ENCODE measurements at regions not wholly inside any gene's neighbourhood (a gene's known extent, or its start where the extent isn't known, plus 50 kb on each side); places are given as distances from the start of the nearest gene placed in this dataset.

DNA sequence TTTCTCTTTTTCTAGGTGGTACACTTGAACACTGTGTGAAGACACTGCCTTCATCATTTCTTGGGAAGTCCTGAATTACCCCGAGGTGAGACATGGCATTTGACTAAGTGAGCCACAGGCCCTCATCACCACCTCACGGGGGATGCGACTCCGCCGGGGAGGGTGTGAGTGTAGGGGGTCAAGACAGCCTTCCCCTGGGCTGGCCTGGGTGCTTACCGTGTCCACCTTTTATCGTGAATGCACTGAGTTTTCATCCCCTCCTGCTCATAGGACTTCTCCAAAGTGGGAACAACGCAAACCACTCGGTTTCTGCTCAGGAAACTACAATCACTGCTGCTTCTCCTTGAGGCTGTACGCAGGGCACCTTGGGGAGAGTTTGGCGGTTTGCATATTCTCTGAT lies 176.9 kb downstream of the SH2D4B start (continued):
- TF ChIP-seq CTCF (IDR thresholded peaks at IDR 0.05 in 2 of 3, conservative IDR thresholded peaks at IDR 0.05 in 1 of 3; ENCODE audit: control insufficient read depth in 2 of 3, extremely low read depth in 1 of 3, insufficient read depth in 1 of 3, low read depth in 3 of 3, low read length in 3 of 3), result no peak

DNA sequence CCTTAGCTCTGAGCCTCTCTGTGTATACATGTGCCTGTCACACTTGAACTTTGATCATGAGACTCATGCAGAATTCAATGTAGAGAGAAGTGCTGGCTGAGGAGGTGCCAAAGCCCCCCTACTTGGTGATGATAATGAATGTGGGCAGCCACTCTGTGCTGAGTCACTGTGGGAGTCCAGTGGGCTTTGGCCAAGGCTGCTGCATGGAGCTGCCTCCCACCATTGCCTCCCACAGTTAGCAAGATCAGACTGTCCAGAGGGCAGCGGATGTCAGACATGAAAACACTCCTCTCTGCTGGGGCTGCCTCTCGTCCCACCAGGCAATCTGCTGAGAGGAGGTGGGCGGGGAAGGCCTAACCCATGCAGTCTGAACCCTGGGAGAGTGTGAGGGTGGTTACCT lies 180.3 kb downstream of the SH2D4B start:
- in situ Hi-C loops (cut with MboI) (no loop called here), intact Hi-C loops (cut with micrococcal nuclease; ENCODE audit: unreplicated experiment) (no loop called here)
- WGBS (ENCODE audit: insufficient coverage, insufficient replicate concordance, low lambda C conversion rate, missing lambda C conversion rate), result 2% methylated on average over 3 of the region's 3 CpGs
- TF ChIP-seq, protein P1, sequence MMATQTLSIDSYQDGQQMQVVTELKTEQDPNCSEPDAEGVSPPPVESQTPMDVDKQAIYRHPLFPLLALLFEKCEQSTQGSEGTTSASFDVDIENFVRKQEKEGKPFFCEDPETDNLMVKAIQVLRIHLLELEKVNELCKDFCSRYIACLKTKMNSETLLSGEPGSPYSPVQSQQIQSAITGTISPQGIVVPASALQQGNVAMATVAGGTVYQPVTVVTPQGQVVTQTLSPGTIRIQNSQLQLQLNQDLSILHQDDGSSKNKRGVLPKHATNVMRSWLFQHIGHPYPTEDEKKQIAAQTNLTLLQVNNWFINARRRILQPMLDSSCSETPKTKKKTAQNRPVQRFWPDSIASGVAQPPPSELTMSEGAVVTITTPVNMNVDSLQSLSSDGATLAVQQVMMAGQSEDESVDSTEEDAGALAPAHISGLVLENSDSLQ (IDR thresholded peaks at IDR 0.05), result no peak
- TF ChIP-seq CREM (IDR thresholded peaks at IDR 0.05; ENCODE audit: low read depth), result no peak
- TF ChIP-seq NR2F1 (conservative IDR thresholded peaks at IDR 0.05), result no peak
- no peak for TF ChIP-seq NBN (IDR thresholded peaks at IDR 0.05)
- no peak for TF ChIP-seq POLR2A (IDR thresholded peaks at IDR 0.05; ENCODE audit: low read depth, low read length)
- no peak for TF ChIP-seq KLF5 (IDR thresholded peaks at IDR 0.05; ENCODE audit: partially characterized antibody)
- TF ChIP-seq NR2C2 (IDR thresholded peaks at IDR 0.05; ENCODE audit: borderline replicate concordance, control insufficient read depth, insufficient read length, low read depth), result no peak
- no peak for TF ChIP-seq MAX (IDR thresholded peaks at IDR 0.05; ENCODE audit: low read depth, low read length)
- TF ChIP-seq, protein P2, sequence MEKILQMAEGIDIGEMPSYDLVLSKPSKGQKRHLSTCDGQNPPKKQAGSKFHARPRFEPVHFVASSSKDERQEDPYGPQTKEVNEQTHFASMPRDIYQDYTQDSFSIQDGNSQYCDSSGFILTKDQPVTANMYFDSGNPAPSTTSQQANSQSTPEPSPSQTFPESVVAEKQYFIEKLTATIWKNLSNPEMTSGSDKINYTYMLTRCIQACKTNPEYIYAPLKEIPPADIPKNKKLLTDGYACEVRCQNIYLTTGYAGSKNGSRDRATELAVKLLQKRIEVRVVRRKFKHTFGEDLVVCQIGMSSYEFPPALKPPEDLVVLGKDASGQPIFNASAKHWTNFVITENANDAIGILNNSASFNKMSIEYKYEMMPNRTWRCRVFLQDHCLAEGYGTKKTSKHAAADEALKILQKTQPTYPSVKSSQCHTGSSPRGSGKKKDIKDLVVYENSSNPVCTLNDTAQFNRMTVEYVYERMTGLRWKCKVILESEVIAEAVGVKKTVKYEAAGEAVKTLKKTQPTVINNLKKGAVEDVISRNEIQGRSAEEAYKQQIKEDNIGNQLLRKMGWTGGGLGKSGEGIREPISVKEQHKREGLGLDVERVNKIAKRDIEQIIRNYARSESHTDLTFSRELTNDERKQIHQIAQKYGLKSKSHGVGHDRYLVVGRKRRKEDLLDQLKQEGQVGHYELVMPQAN (conservative IDR thresholded peaks at IDR 0.05), result no peak
- no peak for TF ChIP-seq TCF7 (IDR thresholded peaks at IDR 0.05; ENCODE audit: borderline replicate concordance)
- TF ChIP-seq CEBPB (IDR thresholded peaks at IDR 0.05; ENCODE audit: borderline replicate concordance in 1 of 2, low read depth in 2 of 2, low read length in 2 of 2), result no peak
- TF ChIP-seq FOXK2 (IDR thresholded peaks at IDR 0.05), result no peak
- TF ChIP-seq SREBF1 (IDR thresholded peaks at IDR 0.05; ENCODE audit: low read length), result no peak
- H3K4me1 ChIP-seq (ENCODE audit: control insufficient read depth, insufficient read depth, low read length), result no peaks in the 10 kb centered on the region
- ChIA-PET SMC1A (ENCODE audit: uncharacterized antibody, unreplicated experiment) (no interaction called here), CTCF (interaction anchor here (1.0 kb wide), 1 partner anchor 301 kb away, joined by 3 read pairs; no protein-coding TSS in a partner anchor), POLR2A (no interaction called here), RAD21 (ENCODE audit: unreplicated experiment) (no interaction called here)
- H3K27ac ChIP-seq (ENCODE audit: control insufficient read depth, insufficient read depth), result no peak overlapping the region
- H3K27me3 ChIP-seq (replicated peaks in 1 of 2; ENCODE audit: control insufficient read depth in 2 of 2, insufficient read depth in 2 of 2, low read length in 1 of 2), result no peaks in the 10 kb centered on the region
- H3K36me3 ChIP-seq (ENCODE audit: control insufficient read depth in 2 of 2, insufficient read depth in 2 of 2, low read length in 1 of 2), result no peaks in the 10 kb centered on the region
- no peak overlapping the region for H3K9ac ChIP-seq (ENCODE audit: control insufficient read depth, insufficient read depth, low read length)
- no peak for FAIRE-seq
- H3K79me2 ChIP-seq (ENCODE audit: control insufficient read depth, insufficient read depth, low read length), result no peaks in the 10 kb centered on the region
- H3K4me3 ChIP-seq, result no peak overlapping the region
- no peaks in the 10 kb centered on the region for H4K20me1 ChIP-seq (ENCODE audit: control insufficient read depth, insufficient read depth)
- no TSS peak for BruUV-seq (replicated peaks)
- H2AFZ ChIP-seq (ENCODE audit: control insufficient read depth, low read depth, low read length), result no peak overlapping the region
- ATAC-seq, result no peak
- no peak for DNase-seq (ENCODE audit: low read depth, low spot score)
- no peaks in the 10 kb centered on the region for H3K9me3 ChIP-seq (replicated peaks; ENCODE audit: control insufficient read depth, insufficient read depth, low read length)
- H3K4me2 ChIP-seq (ENCODE audit: control insufficient read depth, insufficient read depth), result no peak overlapping the region
